ENCODE measurements at regions not wholly inside any gene's neighbourhood (a gene's known extent, or its start where the extent isn't known, plus 50 kb on each side); places are given as distances from the start of the nearest gene placed in this dataset.
"Not testable (repeated sequence)": the region's sequence is repeated elsewhere in the genome, so short reads cannot be mapped to it uniquely, and the experiment has no call there.

GRCh38 chr4:142897518-142897917 lies 51.4 kb upstream of the INPP4B start:
- DNase-seq: not testable (repeated sequence)

GRCh38 chr4:142900622-142901021 lies 54.5 kb upstream of the INPP4B start:
- DNase-seq: no peak

- DNase-seq: no peak
Observed at GRCh38 chr4:142901166-142901662, 55.1 kb upstream of the INPP4B start.

GRCh38 chr4:142903617-142904016 lies 57.5 kb upstream of the INPP4B start:
- DNase-seq: not testable (repeated sequence)

- DNase-seq: no peak
Observed at GRCh38 chr4:142909908-142910307, 63.8 kb upstream of the INPP4B start.

GRCh38 chr4:142913034-142913433 lies 66.9 kb upstream of the INPP4B start:
- no peak for DNase-seq

GRCh38 chr4:142913461-142914030 lies 67.4 kb upstream of the INPP4B start:
- DNase-seq: no peak

- no peak for DNase-seq
Observed at GRCh38 chr4:142917678-142918077, 71.6 kb upstream of the INPP4B start.

GRCh38 chr4:142922720-142923119 lies 76.6 kb upstream of the INPP4B start:
- DNase-seq: no peak

- DNase-seq: no peak
Observed at GRCh38 chr4:142923619-142924018, 77.5 kb upstream of the INPP4B start.

- DNase-seq: no peak
Observed at GRCh38 chr4:142925161-142925560, 79.1 kb upstream of the INPP4B start.

- DNase-seq: no peak
Observed at GRCh38 chr4:142927721-142928120, 81.6 kb upstream of the INPP4B start.

GRCh38 chr4:142929526-142929925 lies 83.4 kb upstream of the INPP4B start:
- DNase-seq: no peak

GRCh38 chr4:142933207-142933606 lies 87.1 kb upstream of the INPP4B start:
- no peak for DNase-seq

- DNase-seq: no peak
Observed at GRCh38 chr4:142940425-142941330, 94.6 kb upstream of the INPP4B start.

GRCh38 chr4:142944565-142944964 lies 98.5 kb upstream of the INPP4B start:
- DNase-seq: no peak

GRCh38 chr4:142952821-142953580 lies 106.9 kb upstream of the INPP4B start:
- no peak for DNase-seq

- no peak for DNase-seq
Observed at GRCh38 chr4:142954415-142954814, 108.3 kb upstream of the INPP4B start.

GRCh38 chr4:142955501-142955900 lies 109.4 kb upstream of the INPP4B start:
- DNase-seq: no peak

- no peak for DNase-seq
Observed at GRCh38 chr4:142959173-142959572, 113.1 kb upstream of the INPP4B start.

- no peak for DNase-seq
Observed at GRCh38 chr4:142960126-142960525, 114.0 kb upstream of the INPP4B start.

GRCh38 chr4:142960867-142961644 lies 115.0 kb upstream of the INPP4B start:
- no peak for DNase-seq

GRCh38 chr4:142961866-142962265 lies 115.8 kb upstream of the INPP4B start:
- peak in 1 of 2 donors; percentile 53 for DNase-seq
